Dendritic cell treated with granulocyte-macrophage colony-stimulating factor and Interleukin-4, amounts not matched to agents 40 ng/mL and 50 ng/mL, for 4 days (primary cell): ENCODE measurements at regions not wholly inside any gene's neighbourhood (a gene's known extent, or its start where the extent isn't known, plus 50 kb on each side); places are given as distances from the start of the nearest gene placed in this dataset.
"Not testable (repeated sequence)": the region's sequence is repeated elsewhere in the genome, so short reads cannot be mapped to it uniquely, and the experiment has no call there.

Source experiments
- H3K27ac Mint-ChIP-seq: one replicate; pipeline ENCODE4 v1.8.0; 2022; ENCODE audit warnings: mild to moderate bottlenecking, mixed read lengths
- H3K27me3 Mint-ChIP-seq: one replicate; pipeline ENCODE4 v1.8.0; 2022; ENCODE audit warnings: mild to moderate bottlenecking, mixed read lengths
- H3K36me3 Mint-ChIP-seq: one replicate; pipeline ENCODE4 v1.8.0; 2022; ENCODE audit warnings: low read depth, mixed read lengths
- H3K4me1 Mint-ChIP-seq: one replicate; pipeline ENCODE4 v1.8.0; 2022; ENCODE audit warnings: low read depth, mixed read lengths
- H3K4me3 Mint-ChIP-seq: one replicate; pipeline ENCODE4 v1.8.0; 2022; ENCODE audit warnings: mild to moderate bottlenecking, moderate library complexity, mixed read lengths
- H3K9me3 Mint-ChIP-seq: one replicate; pipeline ENCODE4 v1.8.0; 2022; ENCODE audit warnings: mixed read lengths
- intact Hi-C: fragments of 100-400 bp; cut with micrococcal nuclease; formaldehyde crosslinking; loops from one replicate; pipeline ENCODE4 v1.15.0; 2022

GRCh38 chr3:153052096-153052460, 109.9 kb upstream of the RAP2B start:
- H3K4me3 Mint-ChIP-seq: no peak overlapping the region
- H3K27me3 Mint-ChIP-seq: no peaks in the 10 kb centered on the region
- H3K36me3 Mint-ChIP-seq: no peaks in the 10 kb centered on the region
- H3K9me3 Mint-ChIP-seq: no peaks in the 10 kb centered on the region
- H3K4me1 Mint-ChIP-seq: peaks cover 17% of the 10 kb centered on the region
- intact Hi-C loops: no loop called here
- H3K27ac Mint-ChIP-seq: peak overlapping the region; percentile 73

- Mint-ChIP-seq H3K27ac (no peak overlapping the region), H3K4me3 (no peak overlapping the region), H3K9me3 (no peaks in the 10 kb centered on the region), H3K36me3 (no peaks in the 10 kb centered on the region), H3K4me1 (peaks cover 17% of the 10 kb centered on the region), H3K27me3 (no peaks in the 10 kb centered on the region)
- intact Hi-C loops: no loop called here
Measured at GRCh38 chr3:153055217-153055616, 106.8 kb upstream of the RAP2B start.

- no peak overlapping the region for H3K27ac Mint-ChIP-seq
- peaks cover 16% of the 10 kb centered on the region for H3K4me1 Mint-ChIP-seq
- intact Hi-C loops: no loop called here
- H3K27me3 Mint-ChIP-seq: no peaks in the 10 kb centered on the region
- no peak overlapping the region for H3K4me3 Mint-ChIP-seq
- H3K9me3 Mint-ChIP-seq: no peaks in the 10 kb centered on the region
- no peaks in the 10 kb centered on the region for H3K36me3 Mint-ChIP-seq
Measured at GRCh38 chr3:153055779-153056178, 106.2 kb upstream of the RAP2B start.

- intact Hi-C loops, H3K27ac Mint-ChIP-seq, H3K36me3 Mint-ChIP-seq, H3K4me3 Mint-ChIP-seq, H3K4me1 Mint-ChIP-seq, H3K9me3 Mint-ChIP-seq, H3K27me3 Mint-ChIP-seq: not testable (repeated sequence)
Measured at GRCh38 chr3:153058031-153058688, 103.9 kb upstream of the RAP2B start.

- Mint-ChIP-seq H3K27ac (no peak overlapping the region), H3K27me3 (no peaks in the 10 kb centered on the region), H3K36me3 (no peaks in the 10 kb centered on the region), H3K4me3 (no peak overlapping the region), H3K9me3 (no peaks in the 10 kb centered on the region), H3K4me1 (peaks cover 5% of the 10 kb centered on the region)
- intact Hi-C loops: loop anchor here (10.0 kb wide), 1 partner anchor 64 kb away; no protein-coding TSS in a partner anchor
Measured at GRCh38 chr3:153060346-153060745, 101.7 kb upstream of the RAP2B start.

GRCh38 chr3:153061938-153062528, 100.0 kb upstream of the RAP2B start:
- no peaks in the 10 kb centered on the region for H3K9me3 Mint-ChIP-seq
- H3K36me3 Mint-ChIP-seq: no peaks in the 10 kb centered on the region
- H3K4me3 Mint-ChIP-seq: no peak overlapping the region
- intact Hi-C loops: loop anchor here (10.0 kb wide), 1 partner anchor 63 kb away; no protein-coding TSS in a partner anchor
- H3K4me1 Mint-ChIP-seq: peaks cover 5% of the 10 kb centered on the region
- H3K27ac Mint-ChIP-seq: no peak overlapping the region
- H3K27me3 Mint-ChIP-seq: no peaks in the 10 kb centered on the region

- H3K4me3 Mint-ChIP-seq: no peak overlapping the region
- peaks cover 5% of the 10 kb centered on the region for H3K4me1 Mint-ChIP-seq
- no peaks in the 10 kb centered on the region for H3K27me3 Mint-ChIP-seq
- H3K9me3 Mint-ChIP-seq: no peaks in the 10 kb centered on the region
- H3K27ac Mint-ChIP-seq: no peak overlapping the region
- intact Hi-C loops: loop anchor here (10.0 kb wide), 1 partner anchor 61 kb away; no protein-coding TSS in a partner anchor
- no peaks in the 10 kb centered on the region for H3K36me3 Mint-ChIP-seq
Measured at GRCh38 chr3:153063337-153063736, 98.7 kb upstream of the RAP2B start.

- Mint-ChIP-seq H3K4me3 (no peak overlapping the region), H3K9me3 (no peaks in the 10 kb centered on the region), H3K27me3 (no peaks in the 10 kb centered on the region), H3K4me1 (peaks cover 17% of the 10 kb centered on the region), H3K27ac (peak overlapping the region; percentile 12), H3K36me3 (no peaks in the 10 kb centered on the region)
- intact Hi-C loops: loop anchor here (10.0 kb wide), 1 partner anchor 58 kb away; no protein-coding TSS in a partner anchor
Measured at GRCh38 chr3:153066983-153067382, 95.0 kb upstream of the RAP2B start.

GRCh38 chr3:153069598-153070510, 92.2 kb upstream of the RAP2B start:
- no peaks in the 10 kb centered on the region for H3K36me3 Mint-ChIP-seq

GRCh38 chr3:153070511-153070868, 91.5 kb upstream of the RAP2B start:
- intact Hi-C loops: no loop called here
- no peaks in the 10 kb centered on the region for H3K27me3 Mint-ChIP-seq
- no peaks in the 10 kb centered on the region for H3K36me3 Mint-ChIP-seq
- peak overlapping the region; percentile 79 for H3K27ac Mint-ChIP-seq
- H3K9me3 Mint-ChIP-seq: no peaks in the 10 kb centered on the region
- H3K4me1 Mint-ChIP-seq: peaks cover 17% of the 10 kb centered on the region
- no peak overlapping the region for H3K4me3 Mint-ChIP-seq

More at GRCh38 chr3:153069598-153070510, 92.2 kb upstream of the RAP2B start:
- intact Hi-C loops: loop anchor here (10.0 kb wide), 1 partner anchor 55 kb away; no protein-coding TSS in a partner anchor
- no peaks in the 10 kb centered on the region for H3K9me3 Mint-ChIP-seq
- peaks cover 12% of the 10 kb centered on the region for H3K4me1 Mint-ChIP-seq
- H3K27ac Mint-ChIP-seq: peak overlapping the region; percentile 79
- H3K27me3 Mint-ChIP-seq: no peaks in the 10 kb centered on the region
- H3K4me3 Mint-ChIP-seq: no peak overlapping the region

- H3K36me3 Mint-ChIP-seq: no peaks in the 10 kb centered on the region
- H3K4me3 Mint-ChIP-seq: no peak overlapping the region
- intact Hi-C loops: no loop called here
- no peak overlapping the region for H3K27ac Mint-ChIP-seq
- H3K9me3 Mint-ChIP-seq: no peaks in the 10 kb centered on the region
- H3K4me1 Mint-ChIP-seq: peaks cover 17% of the 10 kb centered on the region
- H3K27me3 Mint-ChIP-seq: no peaks in the 10 kb centered on the region
Measured at GRCh38 chr3:153072382-153072781, 89.6 kb upstream of the RAP2B start.

GRCh38 chr3:153072856-153073255, 89.2 kb upstream of the RAP2B start:
- Mint-ChIP-seq H3K4me3 (no peak overlapping the region), H3K36me3 (no peaks in the 10 kb centered on the region), H3K27me3 (no peaks in the 10 kb centered on the region), H3K9me3 (no peaks in the 10 kb centered on the region), H3K27ac (no peak overlapping the region), H3K4me1 (peaks cover 17% of the 10 kb centered on the region)
- intact Hi-C loops: no loop called here

GRCh38 chr3:153073636-153074035, 88.4 kb upstream of the RAP2B start:
- Mint-ChIP-seq H3K4me1 (peaks cover 17% of the 10 kb centered on the region), H3K9me3 (no peaks in the 10 kb centered on the region), H3K4me3 (no peak overlapping the region), H3K27ac (no peak overlapping the region), H3K36me3 (no peaks in the 10 kb centered on the region), H3K27me3 (no peaks in the 10 kb centered on the region)
- intact Hi-C loops: no loop called here

- Mint-ChIP-seq H3K36me3 (no peaks in the 10 kb centered on the region), H3K4me1 (peaks cover 5% of the 10 kb centered on the region), H3K9me3 (no peaks in the 10 kb centered on the region), H3K4me3 (no peak overlapping the region), H3K27ac (no peak overlapping the region), H3K27me3 (no peaks in the 10 kb centered on the region)
- intact Hi-C loops: no loop called here
Measured at GRCh38 chr3:153078826-153079225, 83.2 kb upstream of the RAP2B start.
